SK-N-DZ (cell line): ENCODE measurements at regions not wholly inside any gene's neighbourhood (a gene's known extent, or its start where the extent isn't known, plus 50 kb on each side); places are given as distances from the start of the nearest gene placed in this dataset.
"Not testable (repeated sequence)": the region's sequence is repeated elsewhere in the genome, so short reads cannot be mapped to it uniquely, and the experiment has no call there.

Source experiments
- DNase-seq: peaks from one replicate; pipeline ENCODE4 v3.0.0-alpha.2; 2015; ENCODE audit warnings: low spot score

GRCh38 chr1:170789063-170789462 lies 125.1 kb downstream of the PRRX1 start:
- DNase-seq = no peak

GRCh38 chr1:170790175-170790574 lies 126.2 kb downstream of the PRRX1 start:
- no peak for DNase-seq

GRCh38 chr1:170790651-170791071 lies 126.7 kb downstream of the PRRX1 start:
- DNase-seq = no peak

- DNase-seq = no peak
These were observed 128.0 kb downstream of the PRRX1 start for GRCh38 chr1:170791941-170792340.

GRCh38 chr1:170800265-170800664 lies 135.1 kb upstream of the MROH9 start:
- DNase-seq = no peak

GRCh38 chr1:170800812-170801211 lies 134.5 kb upstream of the MROH9 start:
- DNase-seq = no peak

- DNase-seq = no peak
These were observed 131.6 kb upstream of the MROH9 start for GRCh38 chr1:170803711-170804110.

- DNase-seq = no peak
These were observed 130.9 kb upstream of the MROH9 start for GRCh38 chr1:170804419-170804818.

GRCh38 chr1:170804879-170805278 lies 130.5 kb upstream of the MROH9 start:
- no peak for DNase-seq

- no peak for DNase-seq
These were observed 128.4 kb upstream of the MROH9 start for GRCh38 chr1:170806961-170807360.

- no peak for DNase-seq
These were observed 127.9 kb upstream of the MROH9 start for GRCh38 chr1:170807432-170807831.

- no peak for DNase-seq
These were observed 127.0 kb upstream of the MROH9 start for GRCh38 chr1:170808216-170808885.

GRCh38 chr1:170811013-170811412 lies 124.3 kb upstream of the MROH9 start:
- not testable (repeated sequence) for DNase-seq

GRCh38 chr1:170819781-170820180 lies 115.6 kb upstream of the MROH9 start:
- DNase-seq = no peak

- no peak for DNase-seq
These were observed 112.2 kb upstream of the MROH9 start for GRCh38 chr1:170823120-170823519.

- no peak for DNase-seq
These were observed 104.1 kb upstream of the MROH9 start for GRCh38 chr1:170831276-170831675.

GRCh38 chr1:170836141-170836540 lies 99.2 kb upstream of the MROH9 start:
- no peak for DNase-seq

- no peak for DNase-seq
These were observed 95.0 kb upstream of the MROH9 start for GRCh38 chr1:170840371-170840770.

- no peak for DNase-seq
These were observed 82.0 kb upstream of the MROH9 start for GRCh38 chr1:170853302-170853701.

- DNase-seq = no peak
These were observed 81.5 kb upstream of the MROH9 start for GRCh38 chr1:170853867-170854266.

GRCh38 chr1:170854677-170855076 lies 80.7 kb upstream of the MROH9 start:
- DNase-seq = no peak

GRCh38 chr1:170856455-170856854 lies 78.9 kb upstream of the MROH9 start:
- DNase-seq = no peak

- no peak for DNase-seq
These were observed 77.4 kb upstream of the MROH9 start for GRCh38 chr1:170857955-170858354.

- no peak for DNase-seq
These were observed 71.7 kb upstream of the MROH9 start for GRCh38 chr1:170863621-170864020.
